Liver (tissue), 3 donors: ENCODE measurements at regions not wholly inside any gene's neighbourhood (a gene's known extent, or its start where the extent isn't known, plus 50 kb on each side); places are given as distances from the start of the nearest gene placed in this dataset.
A peak's percentile ranks its signal among the peaks of the same experiment; 100 is the strongest.

ENCODE experiments used
- CTCF ChIP-seq: fragments of 150-350 bp; IDR thresholded peaks from 2 replicates; pipeline ENCODE4 v1.5.1; 2017; ENCODE audit warnings: improper control_type of control experiment, low read depth, low read length; ENCODE audit not compliant: missing input control
- JUND ChIP-seq, 2 donors: IDR thresholded peaks; 2 replicates each; pipeline ENCODE4 v1.6.1; 2016; ENCODE audit warnings: antibody characterized with exemption in 2 of 2
- donor health status: healthy.
- donor health status: healthy.

DNA sequence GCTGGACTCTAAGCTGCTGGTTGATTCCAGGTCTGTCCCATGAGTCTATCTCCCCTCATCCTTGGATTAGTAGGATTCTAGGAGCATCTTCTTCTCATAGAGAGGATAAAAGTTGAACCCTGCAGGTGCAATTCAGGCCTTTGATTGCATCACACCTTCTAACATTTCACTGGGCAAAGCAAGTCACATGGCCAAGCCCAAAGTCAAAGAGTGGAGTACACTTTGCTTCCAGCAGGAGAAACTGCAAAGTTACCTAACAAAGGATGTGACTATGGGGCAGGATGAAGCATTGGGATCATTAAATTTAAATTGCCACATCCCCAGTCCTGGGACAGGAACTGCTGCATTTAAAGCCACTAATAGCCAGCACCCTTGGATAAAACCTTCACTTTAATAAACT lies 51.0 kb upstream of the EGFLAM start:
- TF ChIP-seq CTCF, result peak; percentile 7
- TF ChIP-seq JUND (IDR thresholded peaks at IDR 0.05), result no peak
